ENCODE measurements at regions not wholly inside any gene's neighbourhood (a gene's known extent, or its start where the extent isn't known, plus 50 kb on each side); places are given as distances from the start of the nearest gene placed in this dataset.
"Not testable (repeated sequence)": the region's sequence is repeated elsewhere in the genome, so short reads cannot be mapped to it uniquely, and the experiment has no call there.

- H3K27me3 ChIP-seq (ENCODE audit: control insufficient read depth in 2 of 2, insufficient read depth in 2 of 2, low read length in 2 of 2); H3K9me3 ChIP-seq (replicated peaks; ENCODE audit: control insufficient read depth, insufficient read depth, low read length); dilution Hi-C loops (cut with MboI; ENCODE audit: extremely low pct_ligation_motif_present, low sequenced_read_pairs); BruUV-seq (replicated peaks); H3K27ac ChIP-seq (ENCODE audit: insufficient read depth, low read depth, low read length); H3K36me3 ChIP-seq (ENCODE audit: control insufficient read depth in 2 of 2, extremely low read depth in 1 of 2, insufficient read depth in 2 of 2, low read length in 2 of 2); H3K4me1 ChIP-seq (ENCODE audit: control insufficient read depth, extremely low read depth, insufficient read depth, low read length); H2AFZ ChIP-seq (ENCODE audit: low read depth, low read length); H3K4me2 ChIP-seq (ENCODE audit: insufficient read depth, low read length); FAIRE-seq; H3K9ac ChIP-seq (replicated peaks; ENCODE audit: extremely low read depth, insufficient read depth, low read length); CTCF ChIA-PET; intact Hi-C loops (cut with micrococcal nuclease); H3K79me2 ChIP-seq (ENCODE audit: control insufficient read depth, insufficient read depth, low read length); POLR2A ChIA-PET; DNase-seq (ENCODE audit: low read depth, low spot score); H3K9me1 ChIP-seq (replicated peaks; ENCODE audit: control insufficient read depth, extremely low read depth, insufficient read depth, low read length); H3K4me3 ChIP-seq (replicated peaks in 1 of 3; ENCODE audit: insufficient read depth in 1 of 3, low read depth in 1 of 3, low read length in 3 of 3); H4K20me1 ChIP-seq (replicated peaks; ENCODE audit: control insufficient read depth, extremely low read depth, insufficient read depth, low read length): not testable (repeated sequence)
Observed at GRCh38 chrY:3120716-3121115, 185.5 kb downstream of the ZFY start.

- intact Hi-C loops (cut with micrococcal nuclease); CTCF ChIA-PET; DNase-seq (ENCODE audit: low read depth, low spot score): not testable (repeated sequence)
Observed at GRCh38 chrY:3123482-3123881, 188.3 kb downstream of the ZFY start.

GRCh38 chrY:3171074-3171473 is 235.9 kb downstream of the ZFY start:
- not testable (repeated sequence) for BruUV-seq (replicated peaks)

More at GRCh38 chrY:3123482-3123881, 188.3 kb downstream of the ZFY start:
- H3K36me3 ChIP-seq (ENCODE audit: control insufficient read depth in 2 of 2, extremely low read depth in 1 of 2, insufficient read depth in 2 of 2, low read length in 2 of 2); H3K27ac ChIP-seq (ENCODE audit: insufficient read depth, low read depth, low read length); dilution Hi-C loops (cut with MboI; ENCODE audit: extremely low pct_ligation_motif_present, low sequenced_read_pairs); H3K4me3 ChIP-seq (replicated peaks in 1 of 3; ENCODE audit: insufficient read depth in 1 of 3, low read depth in 1 of 3, low read length in 3 of 3); H2AFZ ChIP-seq (ENCODE audit: low read depth, low read length); BruUV-seq (replicated peaks); POLR2A ChIA-PET; H3K79me2 ChIP-seq (ENCODE audit: control insufficient read depth, insufficient read depth, low read length); FAIRE-seq; H3K4me1 ChIP-seq (ENCODE audit: control insufficient read depth, extremely low read depth, insufficient read depth, low read length); H3K9me3 ChIP-seq (replicated peaks; ENCODE audit: control insufficient read depth, insufficient read depth, low read length); H4K20me1 ChIP-seq (replicated peaks; ENCODE audit: control insufficient read depth, extremely low read depth, insufficient read depth, low read length); H3K9me1 ChIP-seq (replicated peaks; ENCODE audit: control insufficient read depth, extremely low read depth, insufficient read depth, low read length); H3K9ac ChIP-seq (replicated peaks; ENCODE audit: extremely low read depth, insufficient read depth, low read length); H3K4me2 ChIP-seq (ENCODE audit: insufficient read depth, low read length); H3K27me3 ChIP-seq (ENCODE audit: control insufficient read depth in 2 of 2, insufficient read depth in 2 of 2, low read length in 2 of 2): not testable (repeated sequence)

GRCh38 chrY:3195035-3195434 is 259.9 kb downstream of the ZFY start:
- H2AFZ ChIP-seq (ENCODE audit: low read depth, low read length); H3K9me1 ChIP-seq (replicated peaks; ENCODE audit: control insufficient read depth, extremely low read depth, insufficient read depth, low read length); H3K4me2 ChIP-seq (ENCODE audit: insufficient read depth, low read length); H3K9me3 ChIP-seq (replicated peaks; ENCODE audit: control insufficient read depth, insufficient read depth, low read length); H3K4me1 ChIP-seq (ENCODE audit: control insufficient read depth, extremely low read depth, insufficient read depth, low read length); POLR2A ChIA-PET; CTCF ChIA-PET; H3K27me3 ChIP-seq (ENCODE audit: control insufficient read depth in 2 of 2, insufficient read depth in 2 of 2, low read length in 2 of 2); H3K27ac ChIP-seq (ENCODE audit: insufficient read depth, low read depth, low read length); H3K79me2 ChIP-seq (ENCODE audit: control insufficient read depth, insufficient read depth, low read length); intact Hi-C loops (cut with micrococcal nuclease); DNase-seq (ENCODE audit: low read depth, low spot score); H3K36me3 ChIP-seq (ENCODE audit: control insufficient read depth in 2 of 2, extremely low read depth in 1 of 2, insufficient read depth in 2 of 2, low read length in 2 of 2); dilution Hi-C loops (cut with MboI; ENCODE audit: extremely low pct_ligation_motif_present, low sequenced_read_pairs); H3K4me3 ChIP-seq (replicated peaks in 1 of 3; ENCODE audit: insufficient read depth in 1 of 3, low read depth in 1 of 3, low read length in 3 of 3); H4K20me1 ChIP-seq (replicated peaks; ENCODE audit: control insufficient read depth, extremely low read depth, insufficient read depth, low read length); FAIRE-seq; H3K9ac ChIP-seq (replicated peaks; ENCODE audit: extremely low read depth, insufficient read depth, low read length); BruUV-seq (replicated peaks): not testable (repeated sequence)

More at GRCh38 chrY:3171074-3171473, 235.9 kb downstream of the ZFY start:
- H3K9ac ChIP-seq (replicated peaks; ENCODE audit: extremely low read depth, insufficient read depth, low read length); H3K9me3 ChIP-seq (replicated peaks; ENCODE audit: control insufficient read depth, insufficient read depth, low read length); H3K4me1 ChIP-seq (ENCODE audit: control insufficient read depth, extremely low read depth, insufficient read depth, low read length); H3K9me1 ChIP-seq (replicated peaks; ENCODE audit: control insufficient read depth, extremely low read depth, insufficient read depth, low read length); H3K36me3 ChIP-seq (ENCODE audit: control insufficient read depth in 2 of 2, extremely low read depth in 1 of 2, insufficient read depth in 2 of 2, low read length in 2 of 2); intact Hi-C loops (cut with micrococcal nuclease); H4K20me1 ChIP-seq (replicated peaks; ENCODE audit: control insufficient read depth, extremely low read depth, insufficient read depth, low read length); POLR2A ChIA-PET; H3K4me3 ChIP-seq (replicated peaks in 1 of 3; ENCODE audit: insufficient read depth in 1 of 3, low read depth in 1 of 3, low read length in 3 of 3); CTCF ChIA-PET; H3K79me2 ChIP-seq (ENCODE audit: control insufficient read depth, insufficient read depth, low read length); FAIRE-seq; dilution Hi-C loops (cut with MboI; ENCODE audit: extremely low pct_ligation_motif_present, low sequenced_read_pairs); H2AFZ ChIP-seq (ENCODE audit: low read depth, low read length); H3K27ac ChIP-seq (ENCODE audit: insufficient read depth, low read depth, low read length); H3K27me3 ChIP-seq (ENCODE audit: control insufficient read depth in 2 of 2, insufficient read depth in 2 of 2, low read length in 2 of 2); H3K4me2 ChIP-seq (ENCODE audit: insufficient read depth, low read length); DNase-seq (ENCODE audit: low read depth, low spot score): not testable (repeated sequence)
